HEK293T (cell line): ENCODE measurements at regions not wholly inside any gene's neighbourhood (a gene's known extent, or its start where the extent isn't known, plus 50 kb on each side); places are given as distances from the start of the nearest gene placed in this dataset.

Source experiments
- CTCF ChIA-PET: fragments of 350-600 bp; formaldehyde crosslinking; extraction: SDS; loops from one replicate; lab custom pipeline; 2021; ENCODE audit warnings: antibody characterized with exemption, inconsistent platforms; lab: Yijun Ruan, JAX
- POLR2A ChIA-PET: fragments of 350-600 bp; formaldehyde crosslinking; extraction: SDS; loops from one replicate; lab custom pipeline; 2020; ENCODE audit warnings: antibody characterized with exemption, inconsistent platforms; lab: Yijun Ruan, JAX
- DNase-seq: peaks from one replicate; pipeline ENCODE4 v3.0.0; 2012; ENCODE audit warnings: mixed read lengths; ENCODE audit errors: extremely low spot score
- ARNT ChIP-seq: fragments of 450-650 bp; IDR thresholded peaks from 2 replicates; pipeline ENCODE4 v1.6.1; 2017; ENCODE audit warnings: mild to moderate bottlenecking
- BHLHE40 ChIP-seq: fragments of 450-650 bp; IDR thresholded peaks from 2 replicates; pipeline ENCODE4 v1.6.1; 2016; ENCODE audit warnings: mild to moderate bottlenecking, moderate library complexity, borderline replicate concordance
- CTBP1 ChIP-seq: fragments of 450-650 bp; IDR thresholded peaks from 2 replicates; pipeline ENCODE4 v1.6.1; 2016; ENCODE audit warnings: borderline replicate concordance
- ELF4 ChIP-seq: fragments of 450-650 bp; IDR thresholded peaks from 2 replicates; pipeline ENCODE4 v1.6.1; 2017; ENCODE audit warnings: antibody characterized with exemption
- FOXA1 ChIP-seq: fragments of 450-650 bp; IDR thresholded peaks from 2 replicates; pipeline ENCODE4 v1.6.1; 2016; ENCODE audit warnings: mild to moderate bottlenecking
- FOXK2 ChIP-seq: fragments of 450-650 bp; IDR thresholded peaks from 2 replicates; pipeline ENCODE4 v1.6.1; 2016; ENCODE audit warnings: mild to moderate bottlenecking
- FOXM1 ChIP-seq: fragments of 450-650 bp; IDR thresholded peaks from 2 replicates; pipeline ENCODE4 v1.6.1; 2017; ENCODE audit warnings: mild to moderate bottlenecking, borderline replicate concordance
- HDGF ChIP-seq: fragments of 450-650 bp; IDR thresholded peaks from 2 replicates; pipeline ENCODE4 v1.6.1; 2017; ENCODE audit warnings: antibody characterized with exemption, borderline replicate concordance
- L3MBTL2 ChIP-seq: fragments of 450-650 bp; conservative IDR thresholded peaks from 2 replicates; pipeline ENCODE4 v1.6.1; 2016; ENCODE audit warnings: mild to moderate bottlenecking
- LEF1 ChIP-seq: fragments of 450-650 bp; IDR thresholded peaks from 2 replicates; pipeline ENCODE4 v1.6.1; 2017; ENCODE audit warnings: mild to moderate bottlenecking, borderline replicate concordance
- NFRKB ChIP-seq: fragments of 450-650 bp; IDR thresholded peaks from 2 replicates; pipeline ENCODE4 v1.6.1; 2016; ENCODE audit warnings: mild to moderate bottlenecking, moderate library complexity
- PKNOX1 ChIP-seq: fragments of 450-650 bp; IDR thresholded peaks from 2 replicates; pipeline ENCODE4 v1.6.1; 2016
- SP1 ChIP-seq: fragments of 450-650 bp; IDR thresholded peaks from 2 replicates; pipeline ENCODE4 v1.6.1; 2017
- SUZ12 ChIP-seq: fragments of 450-650 bp; IDR thresholded peaks from 2 replicates; pipeline ENCODE4 v1.6.1; 2016; ENCODE audit warnings: mild to moderate bottlenecking
- TARDBP ChIP-seq: fragments of 450-650 bp; IDR thresholded peaks from 2 replicates; pipeline ENCODE4 v1.6.1; 2016
- ZNF384 ChIP-seq: fragments of 450-650 bp; IDR thresholded peaks from 2 replicates; pipeline ENCODE4 v1.6.1; 2016

- CTCF ChIA-PET: no interaction called here
- POLR2A ChIA-PET: no interaction called here
- DNase-seq: no peak
- TF ChIP-seq ARNT: no peak
- no peak for TF ChIP-seq SP1
- no peak for TF ChIP-seq LEF1
- no peak for TF ChIP-seq HDGF
- no peak for TF ChIP-seq CTBP1
- TF ChIP-seq ZNF384: no peak
- TF ChIP-seq FOXA1: no peak
- no peak for TF ChIP-seq SUZ12
- TF ChIP-seq FOXM1: no peak
- TF ChIP-seq L3MBTL2: no peak
- no peak for TF ChIP-seq PKNOX1
- TF ChIP-seq TARDBP: no peak
- no peak for TF ChIP-seq ELF4
- no peak for TF ChIP-seq FOXK2
Measured at GRCh38 chr15:26020871-26021270, 157.7 kb upstream of the ATP10A start.

GRCh38 chr15:26017665-26018064 lies 154.5 kb upstream of the ATP10A start:
- no peak for DNase-seq
- POLR2A ChIA-PET: no interaction called here
- TF ChIP-seq FOXA1: no peak
- CTCF ChIA-PET: no interaction called here

DNA sequence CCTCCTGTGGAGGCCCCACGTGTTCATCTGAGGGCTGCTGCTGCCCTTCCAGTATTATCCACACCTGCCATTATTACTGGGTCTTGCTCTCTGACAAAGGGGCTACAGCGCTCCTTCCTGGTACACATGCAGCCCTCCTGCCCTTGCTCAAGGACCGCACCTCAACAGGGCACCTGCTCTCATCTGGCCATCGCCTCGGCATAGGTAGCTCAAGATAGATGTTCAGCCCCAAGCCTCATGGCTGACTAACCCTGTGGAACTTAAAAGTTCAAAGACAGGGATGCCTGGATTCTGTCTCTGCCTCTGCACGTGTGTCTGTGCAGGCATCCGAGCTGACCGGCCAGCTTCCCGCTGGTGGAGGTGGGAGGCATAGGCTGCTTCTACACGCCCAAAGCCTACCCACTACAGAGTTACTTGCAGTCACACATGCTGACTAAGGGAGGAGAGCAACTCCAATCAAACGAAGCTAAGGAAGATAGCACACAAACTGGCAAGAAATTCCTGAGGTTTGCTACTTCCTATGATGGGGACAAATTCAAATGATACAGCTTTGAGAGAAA lies 152.5 kb upstream of the ATP10A start:
- TF ChIP-seq SP1: no peak
- ChIA-PET POLR2A (no interaction called here), CTCF (no interaction called here)
- DNase-seq: no peak

- no peak for DNase-seq
- TF ChIP-seq ELF4 (no peak), FOXM1 (no peak), PKNOX1 (no peak), SUZ12 (no peak), CTBP1 (no peak), L3MBTL2 (no peak)
- ChIA-PET CTCF (no interaction called here), POLR2A (no interaction called here)
Measured at GRCh38 chr15:26013981-26014380, 150.9 kb upstream of the ATP10A start.

DNA sequence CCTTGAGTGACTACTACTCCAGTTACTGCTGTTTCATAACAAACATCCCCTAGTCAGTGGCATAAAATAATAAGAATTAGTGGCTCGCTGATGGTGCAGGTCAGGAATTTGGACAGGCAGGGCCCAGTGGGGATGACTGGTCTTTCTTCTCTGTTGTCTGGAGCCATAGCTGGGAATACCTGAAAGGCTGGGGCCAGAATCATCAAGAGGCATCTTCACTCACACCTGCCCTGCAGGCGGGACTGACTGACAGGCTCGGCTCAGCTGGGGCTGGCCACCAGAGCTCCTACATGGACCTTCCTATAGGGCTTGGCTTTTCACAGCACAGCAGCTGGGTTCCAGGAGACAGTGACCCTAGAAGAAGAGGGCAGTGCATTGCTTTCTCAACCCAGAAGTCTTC lies 148.8 kb upstream of the ATP10A start:
- ChIA-PET CTCF (no interaction called here), POLR2A (no interaction called here)
- no peak for DNase-seq
- no peak for TF ChIP-seq NFRKB
- TF ChIP-seq ARNT: no peak
- no peak for TF ChIP-seq L3MBTL2

DNA sequence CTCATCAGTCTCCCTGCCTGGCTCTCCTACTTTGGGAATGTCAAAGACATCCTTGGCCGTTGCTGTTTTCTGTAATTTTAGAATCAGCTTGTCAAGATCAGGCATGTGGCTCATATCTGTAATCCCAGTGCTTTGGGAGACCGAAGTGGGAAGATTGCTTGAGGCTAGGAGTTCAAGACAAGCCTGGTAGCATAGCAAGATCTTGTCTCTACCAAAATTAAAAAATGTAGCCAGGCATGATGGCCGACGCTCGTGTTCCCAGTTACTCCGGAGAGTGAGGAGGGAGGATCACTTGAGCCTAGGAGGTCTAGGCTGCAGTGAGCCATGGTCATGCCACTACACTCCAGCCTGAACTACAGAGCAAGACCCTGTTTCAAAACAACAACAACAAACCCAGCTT lies 144.0 kb upstream of the ATP10A start:
- TF ChIP-seq BHLHE40: no peak
- no peak for TF ChIP-seq ELF4
- no peak for TF ChIP-seq LEF1
- no peak for TF ChIP-seq CTBP1
- no peak for TF ChIP-seq ARNT
- TF ChIP-seq FOXM1: no peak
- no peak for TF ChIP-seq SP1
- no peak for TF ChIP-seq L3MBTL2
- no peak for TF ChIP-seq HDGF
- TF ChIP-seq SUZ12: no peak
- TF ChIP-seq PKNOX1: no peak
- TF ChIP-seq FOXA1: no peak
- no peak for TF ChIP-seq TARDBP
- no peak for TF ChIP-seq ZNF384
- TF ChIP-seq NFRKB: no peak
- no peak for TF ChIP-seq FOXK2
- POLR2A ChIA-PET: no interaction called here
- CTCF ChIA-PET: no interaction called here
- no peak for DNase-seq

GRCh38 chr15:26001201-26001600 lies 138.1 kb upstream of the ATP10A start:
- no peak for DNase-seq
- TF ChIP-seq ZNF384: no peak
- no peak for TF ChIP-seq FOXK2
- no peak for TF ChIP-seq LEF1
- no peak for TF ChIP-seq HDGF
- no peak for TF ChIP-seq FOXA1
- TF ChIP-seq ELF4: no peak
- TF ChIP-seq L3MBTL2: no peak
- CTCF ChIA-PET: no interaction called here
- POLR2A ChIA-PET: no interaction called here

GRCh38 chr15:25993506-25993905 lies 130.4 kb upstream of the ATP10A start:
- ChIA-PET POLR2A (no interaction called here), CTCF (no interaction called here)
- no peak for TF ChIP-seq NFRKB
- TF ChIP-seq TARDBP: no peak
- TF ChIP-seq CTBP1: no peak
- TF ChIP-seq FOXK2: no peak
- no peak for TF ChIP-seq SUZ12
- TF ChIP-seq ELF4: no peak
- no peak for TF ChIP-seq ZNF384
- no peak for TF ChIP-seq FOXA1
- TF ChIP-seq ARNT: no peak
- TF ChIP-seq L3MBTL2: no peak
- DNase-seq: no peak
